H1 (cell line): ENCODE measurements at regions not wholly inside any gene's neighbourhood (a gene's known extent, or its start where the extent isn't known, plus 50 kb on each side); places are given as distances from the start of the nearest gene placed in this dataset.

Experiments used
- CTCF ChIA-PET: fragments of 300-600 bp; sonication (Branson Sonifier 250); formaldehyde crosslinking; loops from one replicate; lab custom pipeline; 2021; ENCODE audit not compliant: partially characterized antibody; lab: Charles Lee
- POLR2A ChIA-PET: fragments of 300-600 bp; sonication (Branson Sonifier 250); formaldehyde crosslinking; loops from one replicate; lab custom pipeline; 2021; ENCODE audit warnings: inconsistent platforms; ENCODE audit not compliant: partially characterized antibody; lab: Charles Lee
- DNase-seq, 2 experiments: peaks; one replicate each; pipeline versions ENCODE4 v3.0.0 to v3.0.0-alpha.2; 2010 to 2022; ENCODE audit warnings: low spot score in 2 of 2, low read depth in 1 of 2, mixed read lengths in 1 of 2
- FAIRE-seq: peaks from 2 replicates; lab custom pipeline; 2011; peaks lifted over from hg19 to GRCh38; lab: Jason Lieb, UNC
- H2AFZ ChIP-seq: 2 replicates; pipeline ENCODE4 v1.8.1; 2012; ENCODE audit warnings: low read length, inconsistent platforms
- H2AK5ac ChIP-seq: 2 replicates; pipeline ENCODE4 v1.6.1; 2013; ENCODE audit warnings: low read depth, low read length
- H2BK120ac ChIP-seq: replicated peaks from 2 replicates; pipeline ENCODE3; 2013; ENCODE audit warnings: low read depth, low read length, inconsistent platforms
- H2BK12ac ChIP-seq: 2 replicates; pipeline ENCODE4 v1.6.1; 2013; ENCODE audit warnings: low read depth, low read length
- H2BK15ac ChIP-seq: 2 replicates; pipeline ENCODE4 v1.6.1; 2013; ENCODE audit warnings: low read length
- H2BK20ac ChIP-seq: 2 replicates; pipeline ENCODE4 v1.6.1; 2013; ENCODE audit warnings: low read length
- H2BK5ac ChIP-seq: 2 replicates; pipeline ENCODE4 v1.6.1; 2013; ENCODE audit warnings: low read depth, low read length
- H3K14ac ChIP-seq: 2 replicates; pipeline ENCODE4 v1.6.1; 2013; ENCODE audit warnings: inconsistent platforms; ENCODE audit not compliant: insufficient read length
- H3K18ac ChIP-seq: 2 replicates; pipeline ENCODE4 v1.6.1; 2013; ENCODE audit warnings: low read length; ENCODE audit errors: extremely low read depth
- H3K23ac ChIP-seq: 2 replicates; pipeline ENCODE4 v1.6.1; 2013; ENCODE audit warnings: inconsistent platforms; ENCODE audit not compliant: insufficient read length
- H3K23me2 ChIP-seq: 2 replicates; pipeline ENCODE4 v1.6.1; 2013; ENCODE audit warnings: low read depth, low read length
- H3K27ac ChIP-seq: 2 replicates; pipeline ENCODE4 v1.6.1; 2011; ENCODE audit warnings: low read depth, low read length, inconsistent platforms
- H3K27me3 ChIP-seq, 4 experiments: replicated peaks in 1 of 4; 1 replicate in 1 of 4; 2 replicates in 3 of 4; pipeline versions ENCODE4 v1.6.1 to v1.8.1; 2011 to 2013; ENCODE audit warnings: low read length in 3 of 4, mild to moderate bottlenecking in 3 of 4, inconsistent platforms in 2 of 4, mixed read lengths in 2 of 4, moderate library complexity in 1 of 4; ENCODE audit not compliant: control insufficient read depth in 3 of 4, insufficient read depth in 3 of 4; ENCODE audit errors: extremely low read depth in 1 of 4
- H3K36me3 ChIP-seq, 4 experiments: 2 replicates each; pipeline versions ENCODE4 v1.6.1 to v1.8.1; 2011 to 2013; ENCODE audit warnings: mild to moderate bottlenecking in 4 of 4, low read length in 3 of 4, moderate library complexity in 2 of 4, control low read depth in 1 of 4, inconsistent platforms in 1 of 4; ENCODE audit not compliant: insufficient read depth in 4 of 4, control insufficient read depth in 2 of 4
- H3K4ac ChIP-seq: replicated peaks from 2 replicates; pipeline ENCODE3; 2013; ENCODE audit warnings: low read length, low read depth, mixed read lengths, inconsistent platforms; ENCODE audit not compliant: insufficient read length
- H3K4me1 ChIP-seq, 4 experiments: replicated peaks in 1 of 4; 1 replicate in 1 of 4; 2 replicates in 3 of 4; pipeline versions ENCODE4 v1.6.1 to v1.8.1; 2011 to 2013; ENCODE audit warnings: low read length in 3 of 4, inconsistent platforms in 2 of 4, mixed read lengths in 1 of 4; ENCODE audit not compliant: insufficient read depth in 4 of 4, control insufficient read depth in 3 of 4
- H3K4me2 ChIP-seq, 2 experiments: 2 replicates each; pipeline versions ENCODE4 v1.6.1 to v1.8.1; 2011 to 2013; ENCODE audit warnings: low read depth in 2 of 2, low read length in 2 of 2, control low read depth in 1 of 2, inconsistent platforms in 1 of 2, mild to moderate bottlenecking in 1 of 2; ENCODE audit not compliant: insufficient read depth in 1 of 2
- H3K4me3 ChIP-seq, 4 experiments: fragments of 200-600, 300-600 bp in 1 of 4; sonication (generic), shearing (Covaris generic), sonication (Bioruptor Twin) in 1 of 4; 2 replicates each; pipeline versions ENCODE4 v1.5.1 to v1.8.1; 2011 to 2016; ENCODE audit warnings: low read length in 4 of 4, low read depth in 3 of 4, control low read depth in 2 of 4, inconsistent platforms in 2 of 4, mild to moderate bottlenecking in 2 of 4, mixed read lengths in 1 of 4, moderate library complexity in 1 of 4; ENCODE audit not compliant: insufficient read depth in 2 of 4; ENCODE audit errors: extremely low read depth in 1 of 4
- H3K56ac ChIP-seq: replicated peaks from 2 replicates; pipeline ENCODE3; 2013; ENCODE audit warnings: low read depth, mild to moderate bottlenecking, mixed read lengths, low read length, inconsistent platforms; ENCODE audit not compliant: insufficient read length
- H3K79me1 ChIP-seq: 2 replicates; pipeline ENCODE4 v1.6.1; 2013; ENCODE audit warnings: low read depth, low read length, control low read depth
- H3K79me2 ChIP-seq, 2 experiments: 2 replicates each; pipeline versions ENCODE4 v1.6.1 to v1.8.1; 2012 to 2013; ENCODE audit warnings: low read length in 2 of 2, mild to moderate bottlenecking in 2 of 2, inconsistent platforms in 1 of 2; ENCODE audit not compliant: insufficient read depth in 2 of 2, control insufficient read depth in 1 of 2
- H3K9ac ChIP-seq, 4 experiments: replicated peaks in 1 of 4; 1 replicate in 1 of 4; 2 replicates in 3 of 4; pipeline versions ENCODE4 v1.6.1 to v1.8.1; 2011 to 2013; ENCODE audit warnings: low read depth in 3 of 4, low read length in 3 of 4, control low read depth in 2 of 4, mild to moderate bottlenecking in 2 of 4, moderate library complexity in 2 of 4, inconsistent platforms in 1 of 4; ENCODE audit errors: extremely low read depth in 1 of 4
- H3K9me3 ChIP-seq, 2 experiments: 2 replicates each; pipeline versions ENCODE4 v1.6.1 to v1.8.1; 2012 to 2013; ENCODE audit warnings: mild to moderate bottlenecking in 2 of 2, moderate library complexity in 2 of 2, control low read depth in 1 of 2, inconsistent platforms in 1 of 2, low read depth in 1 of 2, low read length in 1 of 2, mixed read lengths in 1 of 2; ENCODE audit not compliant: insufficient read depth in 2 of 2
- H4K20me1 ChIP-seq, 2 experiments: replicated peaks in 1 of 2; 2 replicates each; pipeline versions ENCODE3 to v1.8.1; 2011 to 2013; ENCODE audit warnings: inconsistent platforms in 2 of 2, low read length in 2 of 2, mild to moderate bottlenecking in 1 of 2; ENCODE audit not compliant: insufficient read depth in 2 of 2, control insufficient read depth in 1 of 2
- H4K5ac ChIP-seq: 2 replicates; pipeline ENCODE4 v1.6.1; 2013; ENCODE audit warnings: low read length, low read depth, mixed read lengths, inconsistent platforms; ENCODE audit not compliant: insufficient read length
- H4K8ac ChIP-seq: 2 replicates; pipeline ENCODE4 v1.8.0; 2013; ENCODE audit warnings: mild to moderate bottlenecking, moderate library complexity, low read length, inconsistent platforms; ENCODE audit not compliant: insufficient read depth; ENCODE audit errors: extremely low read depth
- H4K91ac ChIP-seq: replicated peaks from 2 replicates; pipeline ENCODE3; 2013; ENCODE audit warnings: low read length, mixed read lengths, inconsistent platforms; ENCODE audit not compliant: insufficient read length
- BCL11A ChIP-seq, 2 experiments: IDR thresholded peaks; one replicate each; pipeline ENCODE4 v1.6.1; 2011; ENCODE audit warnings: low read depth in 2 of 2, low read length in 2 of 2, mild to moderate bottlenecking in 2 of 2
- CREB1 ChIP-seq: IDR thresholded peaks from 2 replicates; pipeline ENCODE4 v1.6.1; 2012; ENCODE audit warnings: inconsistent platforms
- CTBP2 ChIP-seq: IDR thresholded peaks from 2 replicates; pipeline ENCODE4 v1.7.0; 2011; ENCODE audit warnings: borderline replicate concordance, mild to moderate bottlenecking, moderate library complexity, mixed read lengths, low read length; ENCODE audit not compliant: insufficient read depth, insufficient read length
- EP300 ChIP-seq, 2 experiments: IDR thresholded peaks; 1 replicate in 1 of 2; 2 replicates in 1 of 2; pipeline ENCODE4 v1.6.1; 2011 to 2012; ENCODE audit warnings: low read depth in 2 of 2, low read length in 2 of 2, mild to moderate bottlenecking in 2 of 2, borderline replicate concordance in 1 of 2, inconsistent platforms in 1 of 2, moderate library complexity in 1 of 2
- GTF2F1 ChIP-seq: IDR thresholded peaks from 2 replicates; pipeline ENCODE4 v1.6.1; 2012; ENCODE audit warnings: low read depth, low read length, improper control_type of control experiment, borderline replicate concordance
- JUND ChIP-seq: IDR thresholded peaks from 2 replicates; pipeline ENCODE4 v1.6.1; 2011; ENCODE audit warnings: mild to moderate bottlenecking, improper control_type of control experiment, low read length
- KDM5A ChIP-seq: fragments of 200-600 bp; IDR thresholded peaks from 2 replicates; pipeline ENCODE4 v1.7.1; 2012; ENCODE audit warnings: mild to moderate bottlenecking, low read length, inconsistent platforms, mixed read lengths
- NRF1 ChIP-seq: IDR thresholded peaks from 2 replicates; pipeline ENCODE4 v1.6.1; 2011; ENCODE audit warnings: mild to moderate bottlenecking, low read depth, low read length, improper control_type of control experiment
- POLR2A ChIP-seq, 2 experiments: IDR thresholded peaks; 1 replicate in 1 of 2; 2 replicates in 1 of 2; pipeline ENCODE4 v1.6.1; 2011; ENCODE audit warnings: low read depth in 2 of 2, low read length in 2 of 2, mild to moderate bottlenecking in 2 of 2; ENCODE audit errors: control extremely low read depth in 1 of 2
- POU5F1 ChIP-seq: IDR thresholded peaks from 2 replicates; pipeline ENCODE4 v1.6.1; 2011; ENCODE audit warnings: low read depth, mild to moderate bottlenecking, low read length, moderate library complexity
- WGBS, 2 experiments: shearing (Covaris generic) in 1 of 2; methylation state at CpG; one replicate each; pipeline versions ENCODE4 v1.1.6 to v1.1.7; 2013 to 2015; ENCODE audit warnings: low lambda C conversion rate in 2 of 2, mixed read lengths in 2 of 2, inconsistent platforms in 1 of 2, low coverage in 1 of 2, missing lambda C conversion rate in 1 of 2; ENCODE audit not compliant: insufficient replicate concordance in 2 of 2, insufficient coverage in 1 of 2, insufficient read length in 1 of 2; ENCODE audit errors: extremely low coverage in 1 of 2, missing lambda C conversion rate in 1 of 2; 5-methylcytosine and 5-hydroxymethylcytosine counted together

GRCh38 chr10:62613859-62614258 lies 190.7 kb upstream of the ADO start:
- Histone ChIP-seq H3K79me1 (no peaks in the 10 kb centered on the region), H3K23me2 (no peaks in the 10 kb centered on the region; the same call in 1 of the 2 replicates), H2BK15ac (no peak overlapping the region), H3K14ac (no peak overlapping the region), H2BK20ac (no peak overlapping the region), H3K79me2 (no peaks in the 10 kb centered on the region), H2AFZ (no peak overlapping the region), H4K91ac (no peak overlapping the region), H3K4me2 (no peak overlapping the region), H3K56ac (no peak overlapping the region), H2BK12ac (no peak overlapping the region), H3K9me3 (no peaks in the 10 kb centered on the region), H3K9ac (no peak overlapping the region), H2BK120ac (no peak overlapping the region), H3K27me3 (no peaks in the 10 kb centered on the region; a peak in 1 of 7 replicates), H4K8ac (no peak overlapping the region), H3K4me3 (no peak overlapping the region), H3K27ac (no peak overlapping the region), H2AK5ac (no peak overlapping the region), H3K18ac (no peak overlapping the region), H3K36me3 (no peaks in the 10 kb centered on the region), H3K4me1 (no peaks in the 10 kb centered on the region), H4K5ac (no peak overlapping the region), H4K20me1 (no peaks in the 10 kb centered on the region), H3K23ac (no peak overlapping the region), H3K4ac (no peak overlapping the region), H2BK5ac (no peak overlapping the region)
- DNase-seq (no peak), FAIRE-seq (no peak)
- ChIA-PET CTCF (interaction anchor here (1.0 to 8.5 kb wide), 3 partner anchors 87 to 545 kb away, joined by 3 to 94 read pairs (median 3); partner anchors contain the start of gene EGR2), POLR2A (no interaction called here)
- TF ChIP-seq CTBP2 (no peak), JUND (no peak), POU5F1 (no peak), NRF1 (no peak), CREB1 (no peak), KDM5A (no peak), EP300 (IDR thresholded peaks at IDR 0.05; ENCODE audit: borderline replicate concordance in 1 of 2, low read depth in 2 of 2, low read length in 2 of 2) (no peak), GTF2F1 (no peak), POLR2A (IDR thresholded peaks at IDR 0.05; ENCODE audit: control extremely low read depth in 1 of 2, low read depth in 2 of 2, low read length in 2 of 2) (no peak), BCL11A (IDR thresholded peaks at IDR 0.05; ENCODE audit: low read depth in 2 of 2, low read length in 2 of 2) (no peak)
- 100% methylated on average over 1 of the region's 1 CpG; no CpG with 5 or more reads in 1 of the 2 experiments for WGBS, 2 experiments
